HG03521 (cell line): ENCODE measurements at regions not wholly inside any gene's neighbourhood (a gene's known extent, or its start where the extent isn't known, plus 50 kb on each side); places are given as distances from the start of the nearest gene placed in this dataset.

Experiments used
- ATAC-seq: cut with Tn5 transposase; IDR thresholded peaks from one replicate; pipeline ENCODE4 v1.9.1; 2021; ENCODE audit warnings: mild to moderate bottlenecking, moderate library complexity; ENCODE audit not compliant: unreplicated experiment

DNA sequence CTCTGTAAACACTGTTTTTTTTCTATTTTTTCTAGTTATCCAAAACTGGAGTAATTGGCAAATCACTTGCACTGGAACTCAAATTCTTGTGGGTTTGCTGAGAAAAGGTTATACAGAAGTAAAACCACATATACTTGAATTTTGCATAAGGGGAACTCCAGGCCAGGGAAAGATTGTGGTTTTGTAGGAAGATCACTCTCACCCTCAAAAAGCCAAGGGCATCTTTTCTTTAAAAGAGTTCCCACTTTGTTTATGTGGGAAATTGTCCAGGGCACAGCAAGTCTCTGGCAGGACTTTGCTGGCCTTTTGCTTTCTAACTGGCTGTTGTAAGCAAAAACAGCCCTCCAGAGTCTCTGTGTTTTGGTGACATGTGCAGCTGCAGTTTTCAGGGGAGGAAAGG lies 340.3 kb upstream of the RBMS3 start:
- peak; percentile 70 for ATAC-seq

DNA sequence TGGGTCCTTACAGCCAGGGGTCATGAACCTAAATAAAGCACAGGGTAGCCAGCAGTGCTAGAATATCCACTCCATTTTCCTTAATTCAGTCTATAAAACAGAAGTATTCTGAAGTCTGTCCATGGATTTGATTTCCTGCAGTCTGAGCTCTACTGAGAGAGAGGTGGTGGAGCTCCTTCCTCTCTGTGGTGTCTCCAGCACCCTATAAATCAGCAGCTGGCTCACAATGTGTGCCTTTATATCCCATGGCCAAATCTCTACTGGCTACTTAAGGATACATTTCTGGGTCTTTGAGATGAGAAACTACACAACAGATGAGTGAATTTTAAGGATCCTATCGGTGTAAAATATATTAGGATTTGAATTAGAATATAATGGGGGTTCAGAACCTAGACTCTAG lies 339.9 kb upstream of the RBMS3 start:
- no peak for ATAC-seq

DNA sequence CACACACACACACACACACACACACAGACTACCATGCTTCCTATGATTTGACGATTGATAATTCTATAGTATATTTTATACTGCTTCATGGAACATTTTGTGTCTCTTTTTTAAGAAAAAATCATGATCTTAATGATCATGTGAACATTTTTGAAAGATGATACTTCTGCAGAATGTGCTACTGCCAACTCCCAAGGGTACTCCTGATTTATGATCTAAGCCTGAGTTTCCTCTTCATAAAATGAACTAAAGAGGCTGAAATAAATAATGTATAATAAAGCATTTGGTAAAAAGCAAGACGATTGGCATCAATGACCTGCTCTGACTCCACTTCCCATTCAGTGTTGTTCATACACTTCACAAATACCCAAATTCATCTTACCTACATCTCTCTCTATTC lies 333.8 kb upstream of the RBMS3 start:
- ATAC-seq = no peak

DNA sequence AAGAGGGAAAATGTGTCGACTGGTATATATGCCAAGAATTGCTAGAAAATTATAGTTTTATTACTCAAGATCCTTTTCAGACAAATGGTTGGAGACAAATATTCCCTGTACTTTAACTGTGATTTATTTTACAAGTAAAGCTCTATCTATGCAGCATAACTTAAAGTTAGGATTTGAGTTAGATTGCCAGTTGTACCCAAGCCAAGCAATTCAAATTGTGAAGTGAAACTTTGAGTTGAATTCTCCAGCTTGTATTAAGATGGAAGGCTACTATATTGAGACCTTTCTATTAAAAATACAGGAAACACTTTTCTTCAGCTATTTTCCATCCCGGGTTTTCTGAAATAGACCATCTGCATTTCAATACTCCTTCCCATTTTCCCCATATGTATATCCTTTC lies 333.1 kb upstream of the RBMS3 start:
- ATAC-seq = no peak

DNA sequence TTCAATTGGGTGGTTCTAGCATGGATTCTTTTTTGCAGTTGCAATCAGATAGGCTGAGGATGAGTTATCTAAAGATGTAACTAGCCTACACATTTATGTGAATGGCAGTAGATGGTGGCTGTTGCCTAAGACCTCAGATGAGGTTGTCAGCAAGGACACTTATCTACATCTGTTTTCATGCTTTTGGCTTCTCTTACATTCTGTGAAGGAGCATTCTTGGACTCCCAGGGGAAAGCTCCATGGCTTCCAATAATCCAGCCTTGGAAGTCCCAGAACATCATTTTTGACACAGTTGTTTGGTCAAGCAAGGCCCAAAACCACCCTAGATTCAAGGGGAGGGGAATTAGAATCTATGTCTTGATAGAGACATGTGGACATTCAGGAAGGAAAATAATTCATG lies 332.2 kb upstream of the RBMS3 start:
- ATAC-seq = no peak

DNA sequence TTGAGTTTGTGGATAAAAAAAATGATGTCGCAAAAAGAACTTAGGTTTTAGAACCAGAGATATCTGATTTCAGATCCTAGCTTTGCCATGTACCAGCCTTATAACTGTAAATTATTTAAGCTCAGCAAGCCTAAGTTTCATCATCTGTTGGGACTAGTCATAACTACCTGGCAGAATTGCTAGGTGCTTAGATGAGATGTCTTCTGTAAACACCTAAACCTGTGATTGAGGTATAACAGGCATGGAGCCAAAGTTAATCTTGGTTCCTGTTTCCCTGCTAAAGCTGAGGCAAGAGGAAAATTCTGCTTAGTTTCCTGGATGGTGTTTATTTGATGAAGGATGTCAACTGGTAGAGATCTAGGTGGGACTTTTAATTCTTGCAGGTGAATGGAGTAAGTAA lies 331.3 kb upstream of the RBMS3 start:
- no peak for ATAC-seq

DNA sequence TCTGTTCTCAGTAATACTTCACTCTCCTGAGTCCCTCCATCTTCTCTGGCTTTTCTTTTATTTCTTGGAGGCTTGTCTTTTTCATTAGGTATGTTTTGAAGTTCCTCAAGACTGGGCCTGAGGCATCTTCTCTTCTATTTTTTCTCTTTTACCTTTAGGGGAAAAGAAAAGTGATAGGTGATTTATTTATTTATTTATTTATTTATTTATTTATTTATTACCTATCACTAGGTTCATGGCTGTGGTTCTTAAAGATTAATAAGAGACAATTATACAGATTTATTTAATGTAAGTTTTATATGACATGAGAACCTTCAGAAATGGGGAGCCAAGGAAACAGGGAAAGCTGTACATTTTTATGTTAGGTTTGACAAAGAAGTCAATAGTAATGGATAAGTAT lies 330.3 kb upstream of the RBMS3 start:
- ATAC-seq = no peak

DNA sequence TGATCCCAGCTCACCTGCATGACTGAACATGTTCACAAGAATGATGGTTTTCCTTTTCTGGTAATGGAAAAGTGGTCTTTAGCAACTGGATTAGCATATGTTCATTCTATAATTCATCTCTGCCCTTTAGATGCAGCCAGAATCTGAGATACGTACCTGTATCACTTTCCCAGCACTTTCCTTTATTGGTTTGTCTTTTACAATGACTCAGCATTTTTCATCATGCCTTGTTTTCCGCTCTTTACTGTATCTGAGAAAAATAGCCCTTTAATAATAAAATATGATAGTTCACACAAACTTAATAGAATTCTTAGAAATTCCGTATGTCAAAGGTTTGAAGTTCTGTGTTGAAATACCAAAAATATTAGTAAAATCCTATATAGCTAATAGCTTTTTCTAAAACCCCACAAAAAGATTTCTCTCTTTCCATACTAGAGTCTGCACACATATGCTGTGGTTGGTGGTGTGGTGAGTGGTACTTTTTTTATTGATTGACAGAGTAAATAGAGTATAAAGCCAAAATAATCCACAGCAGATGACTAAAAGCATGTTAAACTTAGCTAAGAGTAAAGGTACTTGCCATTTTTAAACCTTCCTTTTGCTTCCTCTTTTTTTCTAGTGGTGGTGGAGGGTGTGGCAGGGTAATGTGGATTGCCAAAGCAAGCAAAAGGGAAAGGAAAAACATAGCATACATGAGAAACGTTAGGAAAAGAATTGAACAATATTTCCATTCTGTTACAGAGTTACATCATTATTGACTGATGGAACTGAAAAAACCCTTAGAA lies 328.9 kb upstream of the RBMS3 start:
- ATAC-seq = no peak

DNA sequence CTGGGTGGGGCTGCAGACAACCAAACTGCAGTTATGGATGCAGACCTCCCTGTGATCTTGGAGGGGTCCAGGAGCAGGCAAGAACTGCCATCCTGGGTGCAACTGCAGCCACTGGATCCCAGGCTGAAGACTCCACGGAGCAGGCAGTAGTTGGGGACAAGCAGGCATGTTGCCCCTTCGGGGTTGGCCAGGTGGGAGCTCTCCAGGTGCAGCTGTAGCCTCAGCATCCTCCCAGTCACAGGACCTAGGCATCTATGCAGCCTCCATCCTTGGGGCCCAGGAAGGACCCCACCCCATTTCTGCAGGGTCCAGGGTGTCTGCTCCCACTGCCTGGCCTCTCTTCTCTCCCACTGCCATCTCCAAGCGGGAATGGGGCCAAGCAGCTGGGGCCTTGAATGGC lies 322.2 kb upstream of the RBMS3 start:
- ATAC-seq = no peak

DNA sequence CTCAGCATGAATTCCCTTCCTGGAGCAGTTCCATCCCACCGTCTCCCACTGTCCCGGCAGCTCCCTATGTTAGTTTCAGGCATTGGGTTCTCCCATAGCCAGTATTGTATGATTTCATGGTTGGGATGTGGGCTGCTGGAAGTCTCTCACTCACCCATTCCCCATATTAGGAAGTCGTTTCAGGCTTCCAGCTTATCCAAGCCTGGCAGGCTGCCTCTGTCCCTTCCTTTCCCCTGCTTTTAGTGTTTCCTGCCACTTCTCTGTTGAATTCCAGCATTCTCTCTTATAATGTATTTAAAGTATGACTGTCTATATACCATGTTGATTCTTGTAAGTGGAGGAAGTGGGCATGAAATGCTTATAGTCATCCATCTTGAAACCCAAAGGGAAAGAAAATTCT lies 309.7 kb upstream of the RBMS3 start:
- no peak for ATAC-seq

DNA sequence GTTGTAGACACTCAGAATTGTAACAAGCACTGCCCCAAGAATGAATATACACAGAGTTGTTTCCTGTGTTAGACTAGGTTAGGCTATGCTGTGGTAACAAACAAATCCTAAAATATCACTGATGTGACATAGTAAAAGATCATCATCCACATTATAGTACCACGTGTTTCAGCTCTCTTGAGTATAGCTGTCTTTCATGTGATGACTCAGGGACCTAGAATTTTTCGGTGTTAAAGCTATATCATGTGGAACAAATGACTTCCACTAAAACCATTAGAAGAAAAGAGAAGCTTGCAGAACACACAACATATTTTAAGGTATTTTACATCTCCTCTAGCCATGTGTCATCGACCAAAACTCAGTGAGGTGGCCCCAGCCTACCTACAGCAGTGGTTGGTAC lies 307.9 kb upstream of the RBMS3 start:
- no peak for ATAC-seq

DNA sequence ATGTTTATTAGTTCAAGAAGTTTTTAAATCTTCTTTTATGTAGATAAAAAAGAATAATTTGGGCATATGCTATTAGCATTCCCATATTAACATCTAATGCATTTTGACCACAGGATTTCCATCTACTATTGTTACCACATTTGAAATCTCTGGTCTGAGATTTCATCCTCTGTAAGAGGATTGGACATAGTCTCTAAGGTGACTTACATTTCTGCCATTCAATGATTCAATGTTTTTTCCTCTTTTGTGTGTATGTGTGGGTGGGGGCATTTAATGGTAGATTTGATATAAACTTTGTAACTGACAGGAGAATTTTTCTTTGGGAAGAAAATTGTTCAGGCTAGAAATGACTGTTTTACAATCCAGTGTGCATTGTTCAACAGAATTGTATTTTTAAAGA lies 307.3 kb upstream of the RBMS3 start:
- ATAC-seq = no peak

DNA sequence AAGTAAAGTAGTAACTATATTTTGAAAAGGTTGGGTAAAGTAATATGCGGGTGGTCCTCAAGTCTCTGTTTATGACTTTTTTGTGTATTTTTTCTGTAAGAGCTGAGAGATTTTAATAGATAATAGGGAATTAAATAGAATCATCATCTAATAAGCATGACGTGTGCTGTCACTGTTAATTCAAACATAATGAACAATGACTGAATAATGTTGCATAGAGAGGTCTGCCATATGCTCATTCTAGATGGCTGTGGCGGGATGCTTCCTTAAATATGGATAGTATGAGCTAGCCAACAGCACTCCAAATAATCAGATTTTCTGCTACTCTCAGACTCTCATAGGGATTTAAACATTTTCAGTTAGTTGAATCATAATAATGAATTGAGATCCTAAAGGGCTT lies 302.8 kb upstream of the RBMS3 start:
- no peak for ATAC-seq

DNA sequence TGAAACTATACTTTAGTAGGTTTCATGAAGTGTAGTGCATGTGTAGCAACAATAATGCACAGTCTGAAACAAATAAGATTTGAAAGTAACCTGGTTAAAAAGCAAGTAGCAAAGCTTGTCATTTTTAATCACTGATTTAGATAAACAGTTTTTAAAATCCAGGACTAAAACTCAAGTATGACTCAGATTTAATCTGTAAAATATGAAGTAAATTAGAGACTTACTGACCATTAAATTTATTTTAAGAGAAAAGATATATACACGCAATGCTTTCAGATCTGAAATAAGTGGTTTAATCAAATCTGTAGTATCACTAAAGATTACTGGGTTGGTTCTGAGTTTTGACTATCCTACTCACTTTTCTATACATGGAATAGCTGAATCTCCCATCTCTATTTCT lies 300.7 kb upstream of the RBMS3 start:
- no peak for ATAC-seq

DNA sequence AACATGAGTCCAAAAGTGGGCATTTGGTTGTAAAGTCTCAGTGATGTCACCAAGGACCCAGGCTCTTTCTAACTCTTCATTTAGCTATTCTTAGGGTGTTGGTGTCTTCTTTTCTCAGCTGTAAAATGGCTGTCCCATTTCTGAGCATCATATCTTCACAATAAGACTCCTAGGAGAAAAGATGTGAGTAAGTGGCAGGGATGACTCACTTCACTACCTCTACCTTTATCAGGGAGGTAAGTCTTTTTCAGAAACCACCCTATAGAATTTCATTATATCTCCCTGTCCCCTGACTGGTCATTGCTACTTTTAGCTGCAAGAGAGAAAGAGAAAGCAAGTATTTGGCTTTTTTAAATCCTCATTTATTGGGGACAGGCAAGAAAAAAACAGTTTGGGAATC lies 300.2 kb upstream of the RBMS3 start:
- ATAC-seq = no peak

DNA sequence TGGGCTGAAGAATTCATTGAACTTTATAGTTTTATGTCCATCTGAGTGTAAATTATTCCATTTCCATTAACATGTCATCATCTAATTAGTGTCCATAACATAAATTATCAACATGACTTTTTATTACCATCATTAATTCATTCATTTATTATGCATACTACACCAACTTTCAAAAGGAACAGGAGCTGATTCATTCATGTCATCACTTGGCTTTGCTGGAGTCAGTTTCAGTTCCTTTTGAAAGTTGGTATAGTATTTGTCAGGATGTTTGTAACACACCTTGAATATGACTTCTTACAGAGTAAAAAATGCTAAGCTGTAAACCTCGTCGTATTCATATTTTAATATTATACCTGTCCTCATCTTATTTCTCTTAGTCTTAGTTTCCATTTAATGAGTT lies 298.0 kb upstream of the RBMS3 start:
- peak; percentile 70 for ATAC-seq

DNA sequence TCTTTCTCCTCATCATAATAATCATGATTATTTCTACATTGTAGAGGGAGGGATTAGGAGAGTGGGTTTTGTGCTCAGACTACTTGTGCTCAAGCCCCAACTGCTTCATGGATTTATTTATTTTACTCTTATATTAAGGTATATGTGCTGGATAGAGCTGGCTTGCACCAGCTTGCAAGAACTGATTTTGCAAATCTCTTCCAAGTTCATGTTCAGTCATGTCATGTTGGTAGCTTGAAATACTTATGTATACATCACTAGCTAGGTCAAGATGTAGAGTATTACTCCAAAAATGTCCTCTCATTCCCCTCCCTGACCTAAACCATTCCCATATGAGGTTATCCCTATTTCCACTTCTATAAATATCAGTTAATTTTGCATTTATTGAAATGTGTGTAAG lies 293.9 kb upstream of the RBMS3 start:
- ATAC-seq = no peak

DNA sequence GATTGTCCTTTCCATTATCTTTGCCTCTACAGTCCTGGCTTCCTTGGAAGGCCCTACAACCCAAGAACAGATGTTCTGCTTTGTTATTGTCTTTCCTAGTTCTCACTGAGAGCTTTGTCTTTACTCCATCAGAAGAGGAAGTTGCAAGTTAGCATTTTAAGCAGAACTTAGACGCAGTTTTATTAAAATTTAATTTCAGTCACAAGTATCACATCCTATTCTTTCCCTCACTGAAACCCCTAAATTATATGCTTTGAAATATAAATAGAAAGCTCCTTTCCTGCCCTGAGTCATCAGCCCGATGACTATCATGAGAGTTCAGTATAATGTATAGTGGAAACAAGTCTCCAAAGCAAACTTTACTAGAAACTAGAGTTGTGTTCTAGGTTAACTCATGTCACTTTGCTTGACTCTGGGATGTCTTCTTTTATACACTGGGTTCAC lies 291.2 kb upstream of the RBMS3 start:
- peak; percentile 83 for ATAC-seq

DNA sequence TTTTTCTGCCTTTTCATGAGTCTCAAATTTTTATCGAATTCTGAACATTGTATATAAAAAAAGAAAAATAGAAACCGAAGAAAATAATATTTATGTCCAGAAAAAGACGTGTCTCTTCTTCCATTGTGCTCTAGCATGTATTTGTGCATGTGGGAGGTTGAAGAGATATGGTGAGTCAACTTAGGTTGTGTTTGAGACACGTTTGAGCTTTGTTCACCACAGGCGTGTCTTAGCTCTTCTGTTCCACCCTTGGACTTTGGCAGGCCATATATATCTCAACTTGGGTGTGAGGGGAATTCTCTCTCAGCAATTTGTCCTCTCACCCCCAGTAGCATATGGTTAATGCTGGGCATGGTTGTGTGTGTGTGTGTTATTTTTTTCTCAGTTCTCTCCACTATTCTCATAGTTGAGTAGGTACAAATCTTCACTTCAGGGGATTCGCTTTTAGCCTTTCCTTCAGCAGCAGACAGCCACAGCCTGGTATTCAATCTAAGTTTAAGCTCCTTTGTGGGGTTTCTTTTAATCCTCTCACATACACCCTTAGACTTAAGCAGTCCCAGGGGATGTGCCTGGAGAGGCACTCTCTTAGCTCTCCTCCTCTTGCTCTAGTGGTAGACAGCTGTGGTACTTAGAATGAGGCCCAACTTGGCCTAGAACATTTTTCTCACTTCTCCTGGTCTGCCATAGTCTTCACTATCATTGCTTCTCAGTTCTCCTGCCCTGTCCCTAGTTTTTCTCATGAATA lies 286.5 kb upstream of the RBMS3 start:
- no peak for ATAC-seq

DNA sequence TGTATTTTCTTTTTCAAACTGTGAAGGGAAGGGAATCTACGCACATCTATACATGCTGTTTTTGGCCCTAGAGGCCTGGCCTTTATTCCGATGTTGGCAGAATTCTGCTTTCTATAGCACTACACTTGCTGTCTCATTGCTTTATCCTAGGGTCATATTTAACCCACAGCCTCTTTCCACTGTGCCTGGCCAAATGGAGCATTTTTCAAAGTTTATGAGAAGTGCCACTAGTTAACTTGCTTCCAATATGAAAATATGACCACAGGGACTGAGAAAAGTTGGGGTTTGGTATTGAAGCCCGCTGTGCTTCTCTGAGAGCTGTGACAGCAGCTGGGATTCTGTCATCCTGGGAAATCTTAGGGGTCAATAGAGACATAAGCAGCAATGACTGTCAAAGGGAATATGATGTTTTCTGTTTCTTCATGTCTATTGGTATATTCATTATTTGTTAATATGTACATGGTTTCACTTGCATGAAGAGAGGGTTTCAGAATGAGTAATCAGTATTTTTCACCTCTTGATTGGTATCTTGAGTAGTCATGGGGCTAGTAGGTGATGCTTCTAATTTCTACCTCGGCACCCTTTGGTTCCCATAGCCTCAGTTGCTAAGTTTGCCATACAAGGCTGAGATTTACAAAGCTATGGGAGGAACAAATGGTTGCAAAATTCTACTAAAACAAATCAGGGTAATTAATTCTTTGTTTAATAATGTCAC lies 275.8 kb upstream of the RBMS3 start:
- peak; percentile 99 for ATAC-seq

DNA sequence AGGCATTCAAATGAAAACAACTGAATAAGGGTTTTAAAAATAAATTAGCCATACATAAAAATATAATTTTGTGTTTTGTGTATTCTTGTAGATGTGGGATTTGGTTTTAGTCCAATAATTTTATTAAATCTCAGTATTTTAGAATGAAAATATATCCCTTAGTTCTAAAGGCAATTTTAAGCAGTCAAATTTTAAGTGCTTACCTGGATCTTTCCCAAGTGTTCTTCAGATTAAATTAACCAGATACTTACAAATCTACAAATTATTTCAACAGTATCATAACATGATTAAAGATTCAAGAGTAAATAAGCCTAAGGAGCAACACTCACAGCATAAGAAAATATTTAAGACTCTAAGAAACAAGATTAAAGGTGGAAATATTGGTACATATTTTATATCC lies 275.0 kb upstream of the RBMS3 start:
- ATAC-seq = no peak

DNA sequence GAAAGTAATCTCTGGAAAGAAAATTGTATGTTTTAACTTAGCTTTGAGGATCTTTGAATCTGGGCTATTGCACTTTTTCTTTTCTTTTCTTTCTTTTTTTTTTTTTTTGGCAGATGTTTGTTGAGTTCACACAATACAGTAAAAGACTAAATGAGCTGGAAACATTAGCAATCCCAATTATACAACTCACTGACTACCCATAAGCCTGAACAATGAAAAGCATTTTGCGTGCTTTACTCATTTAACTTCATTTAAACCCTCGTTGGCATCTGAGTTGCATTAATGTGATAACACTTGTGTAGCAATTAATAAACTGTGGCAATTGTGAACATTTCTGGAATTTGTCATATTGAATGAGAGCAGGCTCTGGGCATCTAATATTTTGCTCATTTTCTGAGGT lies 269.4 kb upstream of the RBMS3 start:
- no peak for ATAC-seq
